ENCODE measurements at regions not wholly inside any gene's neighbourhood (a gene's known extent, or its start where the extent isn't known, plus 50 kb on each side); places are given as distances from the start of the nearest gene placed in this dataset.

GRCh38 chr5:173667702-173668101 lies 51.3 kb upstream of the BOD1 start:
- no peak overlapping the region for H3K27ac Mint-ChIP-seq
- Histone ChIP-seq H3K9me3 (ENCODE audit: control insufficient read depth, insufficient read depth, low read length) (no peaks in the 10 kb centered on the region), H3K4me3 (ENCODE audit: low read length) (no peak overlapping the region), H3K4me1 (ENCODE audit: control insufficient read depth, insufficient read depth, low read length) (no peaks in the 10 kb centered on the region), H3K27me3 (ENCODE audit: control insufficient read depth, insufficient read depth, low read length) (no peaks in the 10 kb centered on the region), H3K36me3 (ENCODE audit: control insufficient read depth, insufficient read depth, low read length) (no peaks in the 10 kb centered on the region), H3K27ac (ENCODE audit: low read length) (no peak overlapping the region)
- DNase-seq (no peak), ATAC-seq (no peak)
- WGBS (ENCODE audit: insufficient coverage), result 84% methylated on average over 7 of the region's 7 CpGs
- no peaks in the 10 kb centered on the region for H3K36me3 Mint-ChIP-seq
- intact Hi-C loops (cut with micrococcal nuclease), result no loop called here
- no peak overlapping the region for H3K4me3 Mint-ChIP-seq
- peaks cover 5 to 12% of the 10 kb centered on the region in 2 donors for H3K27me3 Mint-ChIP-seq (ENCODE audit: low read depth in 2 of 2)
- no peak for TF ChIP-seq CTCF (IDR thresholded peaks at IDR 0.05)
- no peaks in the 10 kb centered on the region for H3K9me3 Mint-ChIP-seq
- H3K4me1 Mint-ChIP-seq, result no peaks in the 10 kb centered on the region

GRCh38 chr5:173668245-173668800 lies 51.9 kb upstream of the BOD1 start:
- Mint-ChIP-seq H3K36me3 (no peaks in the 10 kb centered on the region), H3K9me3 (no peaks in the 10 kb centered on the region), H3K27me3 (ENCODE audit: low read depth in 2 of 2) (peaks cover 7 to 12% of the 10 kb centered on the region in 2 donors), H3K27ac (no peak overlapping the region), H3K4me3 (no peak overlapping the region), H3K4me1 (no peaks in the 10 kb centered on the region)
- no peak for TF ChIP-seq CTCF (IDR thresholded peaks at IDR 0.05)
- H3K27ac ChIP-seq (ENCODE audit: low read length), result no peak overlapping the region
- DNase-seq, result no peak
- intact Hi-C loops (cut with micrococcal nuclease), result no loop called here
- no peaks in the 10 kb centered on the region for H3K4me1 ChIP-seq (ENCODE audit: control insufficient read depth, insufficient read depth, low read length)
- no peak overlapping the region for H3K4me3 ChIP-seq (ENCODE audit: low read length)
- H3K27me3 ChIP-seq (ENCODE audit: control insufficient read depth, insufficient read depth, low read length), result no peaks in the 10 kb centered on the region
- ATAC-seq, result no peak
- no peaks in the 10 kb centered on the region for H3K9me3 ChIP-seq (ENCODE audit: control insufficient read depth, insufficient read depth, low read length)
- H3K36me3 ChIP-seq (ENCODE audit: control insufficient read depth, insufficient read depth, low read length), result no peaks in the 10 kb centered on the region
- WGBS (ENCODE audit: insufficient coverage), result 89% methylated on average over 2 of the region's 2 CpGs

- Mint-ChIP-seq H3K4me1 (no peaks in the 10 kb centered on the region), H3K27me3 (ENCODE audit: low read depth in 2 of 2) (peaks cover 7 to 12% of the 10 kb centered on the region in 2 donors), H3K4me3 (no peak overlapping the region), H3K9me3 (no peaks in the 10 kb centered on the region), H3K36me3 (no peaks in the 10 kb centered on the region), H3K27ac (no peak overlapping the region)
- H3K36me3 ChIP-seq (ENCODE audit: control insufficient read depth, insufficient read depth, low read length), result no peaks in the 10 kb centered on the region
- no peaks in the 10 kb centered on the region for H3K4me1 ChIP-seq (ENCODE audit: control insufficient read depth, insufficient read depth, low read length)
- H3K27ac ChIP-seq (ENCODE audit: low read length), result no peak overlapping the region
- H3K27me3 ChIP-seq (ENCODE audit: control insufficient read depth, insufficient read depth, low read length), result no peaks in the 10 kb centered on the region
- H3K9me3 ChIP-seq (ENCODE audit: control insufficient read depth, insufficient read depth, low read length), result no peaks in the 10 kb centered on the region
- H3K4me3 ChIP-seq (ENCODE audit: low read length), result no peak overlapping the region
- ATAC-seq, result no peak
- TF ChIP-seq CTCF (IDR thresholded peaks at IDR 0.05), result no peak
- 89% methylated on average over 5 of the region's 5 CpGs for WGBS (ENCODE audit: insufficient coverage)
- intact Hi-C loops (cut with micrococcal nuclease), result no loop called here
- DNase-seq, result no peak
Observed at GRCh38 chr5:173668910-173669309, 52.5 kb upstream of the BOD1 start.

GRCh38 chr5:173669483-173669882 lies 53.0 kb upstream of the BOD1 start:
- Mint-ChIP-seq H3K4me3 (no peak overlapping the region), H3K27ac (no peak overlapping the region), H3K27me3 (ENCODE audit: low read depth in 2 of 2) (peaks cover 7 to 12% of the 10 kb centered on the region in 2 donors), H3K9me3 (no peaks in the 10 kb centered on the region), H3K36me3 (no peaks in the 10 kb centered on the region), H3K4me1 (no peaks in the 10 kb centered on the region)
- Histone ChIP-seq H3K27ac (ENCODE audit: low read length) (no peak overlapping the region), H3K4me1 (ENCODE audit: control insufficient read depth, insufficient read depth, low read length) (no peaks in the 10 kb centered on the region), H3K4me3 (ENCODE audit: low read length) (no peak overlapping the region), H3K9me3 (ENCODE audit: control insufficient read depth, insufficient read depth, low read length) (no peaks in the 10 kb centered on the region), H3K27me3 (ENCODE audit: control insufficient read depth, insufficient read depth, low read length) (no peaks in the 10 kb centered on the region), H3K36me3 (ENCODE audit: control insufficient read depth, insufficient read depth, low read length) (no peaks in the 10 kb centered on the region)
- no peak for DNase-seq
- no peak for ATAC-seq
- WGBS (ENCODE audit: insufficient coverage), result 73% methylated on average over 3 of the region's 3 CpGs
- intact Hi-C loops (cut with micrococcal nuclease), result no loop called here
- TF ChIP-seq CTCF (IDR thresholded peaks at IDR 0.05), result no peak
